Esophagus squamous epithelium (tissue), 5 donors: ENCODE measurements at regions not wholly inside any gene's neighbourhood (a gene's known extent, or its start where the extent isn't known, plus 50 kb on each side); places are given as distances from the start of the nearest gene placed in this dataset.
A peak's percentile ranks its signal among the peaks of the same experiment; 100 is the strongest.
"Not testable (repeated sequence)": the region's sequence is repeated elsewhere in the genome, so short reads cannot be mapped to it uniquely, and the experiment has no call there.

ENCODE experiments used
- DNase-seq: peaks from one replicate; lab custom pipeline; 2025; lab: John Stamatoyannopoulos, UW
- H3K27ac ChIP-seq, 4 donors: fragments of 200-600 bp; sonication (generic); one replicate each; pipeline ENCODE4 v1.5.1; 2016 to 2019; ENCODE audit warnings: mild to moderate bottlenecking in 1 of 4
- H3K27me3 ChIP-seq, 4 donors: fragments of 200-600 bp; sonication (generic); 1 replicate in 3 of 4; 2 replicates in 1 of 4; pipeline versions ENCODE4 v1.5.1 to v1.6.0; 2017 to 2021; ENCODE audit warnings: antibody characterized with exemption in 1 of 4
- H3K36me3 ChIP-seq, 3 donors: fragments of 200-600 bp; sonication (generic); one replicate each; pipeline ENCODE4 v1.5.1; 2016 to 2019
- H3K4me1 ChIP-seq, 3 donors: fragments of 200-600 bp; sonication (generic); one replicate each; pipeline ENCODE4 v1.5.1; 2017 to 2019
- H3K4me3 ChIP-seq, 4 donors: fragments of 200-600 bp; sonication (generic); 1 replicate in 3 of 4; 2 replicates in 1 of 4; pipeline ENCODE4 v1.5.1; 2016 to 2019; ENCODE audit warnings: mild to moderate bottlenecking in 2 of 4, moderate library complexity in 1 of 4
- H3K9me3 ChIP-seq, 3 donors: fragments of 200-600 bp; sonication (generic); one replicate each; pipeline ENCODE4 v1.5.1; 2016 to 2019
- POLR2A ChIP-seq, 4 donors: fragments of 450-650 bp; IDR thresholded peaks; one replicate each; pipeline ENCODE4 v1.6.1; 2017; ENCODE audit warnings: antibody characterized with exemption in 4 of 4, mild to moderate bottlenecking in 4 of 4, moderate library complexity in 3 of 4
- WGBS, 2 donors: methylation state at CpG; one replicate each; pipeline ENCODE4 v1.1.5; 2018; 5-methylcytosine and 5-hydroxymethylcytosine counted together
- intact Hi-C: fragments of 100-400 bp; cut with DNase I; formaldehyde crosslinking; loops from one replicate; pipeline ENCODE4 v1.15.0; 2022
- TF ChIP-seq, protein P1 (sequence below), 6 experiments: fragments of 450-650 bp in 4 of 6; fragments of 200-600 bp in 2 of 6; sonication (generic) in 2 of 6; IDR thresholded peaks; one replicate each; pipeline ENCODE4 v1.5.1; 2016 to 2019; ENCODE audit warnings: antibody characterized with exemption in 6 of 6, mild to moderate bottlenecking in 4 of 6, moderate library complexity in 4 of 6
- donor health status: DM: yes; HTN: yes; CAD: no.

GRCh38 chr7:47056731-47057130 is 525.2 kb downstream of the TNS3 start:
- Histone ChIP-seq H3K27me3 (peaks cover 0 to 19% (median 0%) of the 10 kb centered on the region in 4 donors), H3K4me3 (no peak overlapping the region), H3K36me3 (no peaks in the 10 kb centered on the region), H3K4me1 (no peaks in the 10 kb centered on the region), H3K27ac (no peak overlapping the region), H3K9me3 (no peaks in the 10 kb centered on the region)
- WGBS, 2 donors, result 33 to 70% methylated on average over 2 of the region's 2 CpGs
- intact Hi-C loops, result no loop called here
- no peak for DNase-seq
- TF ChIP-seq, protein P1, sequence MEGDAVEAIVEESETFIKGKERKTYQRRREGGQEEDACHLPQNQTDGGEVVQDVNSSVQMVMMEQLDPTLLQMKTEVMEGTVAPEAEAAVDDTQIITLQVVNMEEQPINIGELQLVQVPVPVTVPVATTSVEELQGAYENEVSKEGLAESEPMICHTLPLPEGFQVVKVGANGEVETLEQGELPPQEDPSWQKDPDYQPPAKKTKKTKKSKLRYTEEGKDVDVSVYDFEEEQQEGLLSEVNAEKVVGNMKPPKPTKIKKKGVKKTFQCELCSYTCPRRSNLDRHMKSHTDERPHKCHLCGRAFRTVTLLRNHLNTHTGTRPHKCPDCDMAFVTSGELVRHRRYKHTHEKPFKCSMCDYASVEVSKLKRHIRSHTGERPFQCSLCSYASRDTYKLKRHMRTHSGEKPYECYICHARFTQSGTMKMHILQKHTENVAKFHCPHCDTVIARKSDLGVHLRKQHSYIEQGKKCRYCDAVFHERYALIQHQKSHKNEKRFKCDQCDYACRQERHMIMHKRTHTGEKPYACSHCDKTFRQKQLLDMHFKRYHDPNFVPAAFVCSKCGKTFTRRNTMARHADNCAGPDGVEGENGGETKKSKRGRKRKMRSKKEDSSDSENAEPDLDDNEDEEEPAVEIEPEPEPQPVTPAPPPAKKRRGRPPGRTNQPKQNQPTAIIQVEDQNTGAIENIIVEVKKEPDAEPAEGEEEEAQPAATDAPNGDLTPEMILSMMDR (IDR thresholded peaks at IDR 0.05), result no peak
- no peak for TF ChIP-seq POLR2A (IDR thresholded peaks at IDR 0.05)

DNA sequence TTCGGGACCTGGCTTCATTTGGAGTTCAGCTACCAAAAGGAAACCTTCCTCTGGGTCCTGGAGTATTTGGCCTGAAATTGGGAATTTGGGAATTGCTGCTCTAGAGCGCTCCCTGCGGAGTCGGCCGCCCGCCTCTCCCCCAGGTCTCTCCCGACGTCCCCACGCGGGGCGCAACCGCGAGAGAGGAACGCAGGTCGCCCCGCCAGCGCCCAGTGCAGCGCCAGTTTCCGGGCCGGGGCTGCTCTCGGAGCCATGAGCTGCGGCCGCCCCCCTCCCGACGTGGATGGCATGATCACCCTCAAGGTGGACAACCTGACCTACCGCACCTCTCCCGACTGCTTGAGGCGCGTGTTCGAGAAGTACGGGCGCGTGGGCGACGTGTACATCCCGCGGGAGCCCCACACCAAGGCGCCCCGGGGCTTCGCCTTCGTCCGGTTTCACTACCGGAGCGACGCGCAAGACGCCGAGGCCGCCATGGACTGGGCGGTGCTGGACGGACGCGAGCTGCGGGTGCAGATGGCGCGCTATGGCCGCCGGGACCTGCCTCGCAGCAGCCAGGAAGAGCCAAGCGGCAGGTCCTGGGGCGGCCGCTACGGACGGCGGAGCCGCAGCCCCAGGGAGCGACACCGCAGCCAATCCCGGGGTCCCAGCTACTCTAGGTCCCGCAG is 529.2 kb downstream of the TNS3 start:
- H3K27ac ChIP-seq, H3K9me3 ChIP-seq, DNase-seq, intact Hi-C loops, H3K4me1 ChIP-seq, H3K36me3 ChIP-seq: not testable (repeated sequence)
- WGBS, 2 donors, result 61 to 91% methylated on average over 6 to 9 of the region's 70 CpGs
- Histone ChIP-seq H3K4me3 (peak overlapping the region; percentile 25 to 52 (median 29)), H3K27me3 (peaks cover 0 to 19% (median 0%) of the 10 kb centered on the region in 4 donors)

- no peak overlapping the region for H3K4me3 ChIP-seq
- WGBS, 2 donors, result 85 to 88% methylated on average over 13 of the region's 13 CpGs
- H3K9me3 ChIP-seq, result no peaks in the 10 kb centered on the region
- no peaks in the 10 kb centered on the region for H3K36me3 ChIP-seq
- peaks cover 0 to 19% (median 0%) of the 10 kb centered on the region in 4 donors for H3K27me3 ChIP-seq
- H3K27ac ChIP-seq, result no peak overlapping the region
- intact Hi-C loops, result no loop called here
- DNase-seq, result no peak
- no peak for TF ChIP-seq POLR2A (IDR thresholded peaks at IDR 0.05)
- TF ChIP-seq, protein P1 (IDR thresholded peaks at IDR 0.05), result no peak
- H3K4me1 ChIP-seq, result peaks cover 0 to 26% (median 16%) of the 10 kb centered on the region in 3 donors
Observed at GRCh38 chr7:47049234-47049774, 532.6 kb downstream of the TNS3 start.

GRCh38 chr7:47047384-47047783 is 534.5 kb downstream of the TNS3 start:
- H3K27me3 ChIP-seq, result peaks cover 0 to 6% (median 0%) of the 10 kb centered on the region in 4 donors
- H3K36me3 ChIP-seq, result no peaks in the 10 kb centered on the region
- no peaks in the 10 kb centered on the region for H3K9me3 ChIP-seq
- H3K27ac ChIP-seq, result no peak overlapping the region
- intact Hi-C loops, result no loop called here
- TF ChIP-seq, protein P1 (IDR thresholded peaks at IDR 0.05), result no peak
- TF ChIP-seq POLR2A (IDR thresholded peaks at IDR 0.05), result no peak
- H3K4me3 ChIP-seq, result no peak overlapping the region
- WGBS, 2 donors, result 70 to 77% methylated on average over 2 of the region's 2 CpGs
- DNase-seq, result no peak
- peaks cover 0 to 27% (median 16%) of the 10 kb centered on the region in 3 donors for H3K4me1 ChIP-seq

DNA sequence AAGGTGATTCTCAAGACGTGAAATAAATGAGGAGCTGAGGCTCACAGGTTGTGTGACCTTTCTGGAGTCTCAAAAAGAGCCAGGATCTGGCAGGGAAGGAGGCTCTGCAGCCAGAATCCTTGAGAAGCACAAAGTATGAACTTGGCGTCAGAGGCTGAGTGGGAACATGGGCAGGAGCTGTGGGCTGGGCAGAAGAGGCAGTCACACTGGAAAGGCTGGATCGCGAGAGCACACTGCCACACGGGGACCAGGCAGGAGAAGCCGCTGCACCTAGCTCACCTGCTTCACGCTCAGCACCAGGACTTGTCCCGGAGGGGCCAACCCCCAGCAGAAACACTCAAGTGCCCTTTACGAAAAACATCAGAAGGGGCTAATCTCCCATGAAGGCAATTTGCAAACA is 535.0 kb downstream of the TNS3 start:
- no peaks in the 10 kb centered on the region for H3K9me3 ChIP-seq
- peaks cover 0 to 27% (median 16%) of the 10 kb centered on the region in 3 donors for H3K4me1 ChIP-seq
- no peak overlapping the region for H3K4me3 ChIP-seq
- no peak overlapping the region for H3K27ac ChIP-seq
- 82 to 90% methylated on average over 9 of the region's 9 CpGs for WGBS, 2 donors
- DNase-seq, result no peak
- H3K27me3 ChIP-seq, result peaks cover 0 to 2% (median 0%) of the 10 kb centered on the region in 4 donors
- H3K36me3 ChIP-seq, result no peaks in the 10 kb centered on the region
- intact Hi-C loops, result no loop called here
- TF ChIP-seq, protein P1 (IDR thresholded peaks at IDR 0.05), result no peak
- TF ChIP-seq POLR2A (IDR thresholded peaks at IDR 0.05), result no peak
